ENCODE measurements at regions not wholly inside any gene's neighbourhood (a gene's known extent, or its start where the extent isn't known, plus 50 kb on each side); places are given as distances from the start of the nearest gene placed in this dataset.
"Not testable (repeated sequence)": the region's sequence is repeated elsewhere in the genome, so short reads cannot be mapped to it uniquely, and the experiment has no call there.

GRCh38 chr3:174336784-174337183 is 522.4 kb upstream of the NAALADL2 start:
- DNase-seq = no peak

GRCh38 chr3:174337227-174337626 is 521.9 kb upstream of the NAALADL2 start:
- DNase-seq = no peak

DNA sequence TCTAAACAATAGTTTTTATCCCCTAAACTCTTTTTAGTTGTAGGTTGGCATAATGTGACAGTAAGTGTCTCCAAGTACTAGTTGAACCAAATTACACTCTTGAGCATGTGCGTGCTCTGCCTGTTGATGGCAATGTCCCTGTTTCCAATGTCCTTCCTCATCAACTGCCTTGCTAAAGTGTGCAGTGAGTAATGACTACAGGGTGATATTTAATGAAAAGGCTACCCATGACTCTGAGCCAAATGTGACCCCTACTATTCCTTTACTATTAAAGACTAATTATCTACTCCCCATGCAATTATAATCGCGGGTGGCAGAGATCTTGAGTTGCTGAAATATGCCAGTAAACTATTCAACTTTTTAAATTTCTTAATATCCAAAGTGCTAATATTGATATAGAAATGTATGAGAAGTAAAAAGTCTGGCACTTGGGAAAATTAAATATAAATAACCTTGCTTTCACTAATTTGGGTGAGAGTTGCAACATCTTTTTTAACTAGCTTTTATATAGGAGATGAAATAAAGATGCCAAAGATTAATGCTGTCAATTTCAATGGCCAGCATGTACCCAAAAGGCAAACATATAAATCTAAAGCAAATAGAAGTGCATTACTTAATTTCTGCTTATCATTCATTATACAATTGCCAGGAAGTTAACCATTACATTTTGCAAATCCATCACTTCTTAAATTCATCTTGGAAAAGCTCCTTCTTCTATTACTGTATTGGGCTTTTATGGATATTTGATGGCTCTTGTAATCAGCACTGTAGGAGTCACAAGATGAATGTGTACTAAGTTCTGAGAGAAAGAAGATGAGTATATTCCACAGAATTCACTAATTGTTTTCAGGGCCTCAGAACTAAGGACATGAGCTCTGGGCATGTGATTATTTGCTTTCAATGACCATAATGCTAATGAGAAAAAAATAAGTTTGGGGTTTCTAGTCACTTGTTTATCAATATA is 518.2 kb upstream of the NAALADL2 start:
- no peak for DNase-seq

- DNase-seq = no peak
These were observed 517.0 kb upstream of the NAALADL2 start for GRCh38 chr3:174342171-174342570.

- DNase-seq = no peak
These were observed 516.1 kb upstream of the NAALADL2 start for GRCh38 chr3:174342941-174343501.

GRCh38 chr3:174346141-174346540 is 513.0 kb upstream of the NAALADL2 start:
- DNase-seq = no peak

DNA sequence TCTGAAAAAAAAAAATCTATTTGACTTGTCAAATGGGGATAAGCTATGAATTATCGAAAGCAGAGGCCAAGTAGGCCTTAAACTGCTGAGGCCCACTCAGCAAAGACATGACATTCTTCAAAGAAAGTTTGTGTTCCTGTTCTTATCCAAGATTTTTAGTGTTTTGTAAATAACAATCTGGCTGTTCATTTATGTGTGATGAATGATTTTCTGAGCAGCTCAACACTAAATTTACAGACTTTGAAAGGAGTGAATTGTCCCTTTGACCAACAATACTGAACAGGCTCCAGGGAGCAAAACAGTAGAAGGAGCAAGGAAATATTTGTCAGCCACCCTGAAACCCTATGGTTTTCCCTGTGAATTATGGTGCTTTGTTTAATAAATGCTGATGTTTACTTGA is 512.6 kb upstream of the NAALADL2 start:
- no peak for DNase-seq

- no peak for DNase-seq
These were observed 511.5 kb upstream of the NAALADL2 start for GRCh38 chr3:174347474-174348138.

- DNase-seq = no peak
These were observed 506.9 kb upstream of the NAALADL2 start for GRCh38 chr3:174352227-174352626.

DNA sequence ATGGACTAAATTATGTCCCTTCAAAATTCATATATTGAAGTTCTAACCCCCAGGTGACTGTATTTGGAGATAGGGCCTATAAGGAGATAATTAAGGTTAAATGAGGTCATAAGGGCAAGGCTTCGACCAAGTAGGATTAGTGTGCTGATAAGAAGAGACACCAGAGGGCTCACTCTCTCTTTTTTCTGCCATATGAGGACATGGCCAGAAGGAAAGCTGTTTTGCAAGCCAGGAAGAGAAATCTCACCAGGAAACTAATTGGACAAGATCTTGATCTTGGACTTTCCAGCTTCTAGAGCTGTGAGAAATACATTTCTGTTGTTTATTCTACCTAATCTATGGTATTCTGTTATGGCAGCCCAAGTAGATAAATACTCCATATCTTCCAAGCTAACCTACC is 503.6 kb upstream of the NAALADL2 start:
- DNase-seq = peak; percentile 46

GRCh38 chr3:174356596-174356995 is 502.5 kb upstream of the NAALADL2 start:
- no peak for DNase-seq

DNA sequence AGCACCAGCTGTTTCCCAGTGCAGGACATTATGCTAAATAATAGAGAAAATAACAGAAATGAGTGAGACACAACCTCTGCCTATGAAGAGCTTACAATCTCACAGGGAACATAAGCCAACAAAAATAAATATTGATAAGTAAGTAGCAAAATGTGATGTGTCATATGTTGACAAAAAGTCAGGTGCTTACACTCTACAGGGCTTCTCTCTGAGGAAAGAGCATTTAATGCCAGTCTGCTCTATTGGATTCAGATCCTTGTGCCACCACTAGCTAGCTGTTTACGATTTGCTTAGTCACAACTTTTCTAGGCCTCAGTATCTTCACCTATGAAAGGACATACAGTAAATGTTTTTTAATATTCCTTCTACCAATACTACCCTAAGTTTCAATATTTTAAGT is 500.9 kb upstream of the NAALADL2 start:
- peak; percentile 4 for DNase-seq

DNA sequence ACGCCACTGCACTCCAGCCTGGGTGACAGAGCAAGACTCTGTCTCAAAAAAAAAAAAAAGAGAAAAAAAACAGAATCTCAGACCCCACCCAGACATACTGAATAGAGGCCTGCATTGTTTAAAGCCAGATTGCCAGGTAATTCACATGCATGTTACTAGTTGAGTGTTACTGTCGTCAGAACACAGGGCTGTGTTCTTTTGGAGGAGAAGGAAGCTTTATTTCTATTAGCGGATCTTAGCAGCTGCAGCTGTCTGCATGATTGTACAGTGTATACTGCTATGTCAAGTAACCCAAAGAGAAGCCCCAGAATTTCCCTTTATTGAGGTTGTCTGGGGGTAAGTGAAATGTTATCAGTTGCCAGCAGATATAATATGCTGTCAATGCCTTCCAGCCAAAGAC is 496.6 kb upstream of the NAALADL2 start:
- no peak for DNase-seq

- no peak for DNase-seq
These were observed 495.9 kb upstream of the NAALADL2 start for GRCh38 chr3:174363256-174363655.

DNA sequence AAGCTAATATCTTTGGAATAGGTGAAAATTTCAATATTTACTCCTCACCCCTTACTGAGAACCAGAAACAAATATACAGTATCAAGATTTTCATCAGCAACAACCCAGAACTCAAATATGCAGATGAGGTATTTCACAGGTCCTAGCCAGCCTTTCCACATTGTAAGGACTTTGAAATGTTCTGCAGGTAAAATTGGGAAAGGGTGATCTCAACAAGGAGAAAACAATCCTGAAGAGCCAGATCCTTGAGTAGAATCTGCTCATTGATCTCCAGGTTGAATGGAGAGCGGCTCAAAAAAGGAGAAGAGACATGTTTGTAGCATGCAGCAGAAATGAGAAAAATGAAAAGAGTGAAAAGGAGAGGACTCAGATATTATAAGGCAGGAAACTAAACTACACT is 493.3 kb upstream of the NAALADL2 start:
- no peak for DNase-seq

- not testable (repeated sequence) for DNase-seq
These were observed 492.2 kb upstream of the NAALADL2 start for GRCh38 chr3:174366904-174367303.

GRCh38 chr3:174376346-174376745 is 482.8 kb upstream of the NAALADL2 start:
- no peak for DNase-seq

- DNase-seq = no peak
These were observed 482.0 kb upstream of the NAALADL2 start for GRCh38 chr3:174377096-174377495.

- DNase-seq = no peak
These were observed 481.4 kb upstream of the NAALADL2 start for GRCh38 chr3:174377684-174378083.

DNA sequence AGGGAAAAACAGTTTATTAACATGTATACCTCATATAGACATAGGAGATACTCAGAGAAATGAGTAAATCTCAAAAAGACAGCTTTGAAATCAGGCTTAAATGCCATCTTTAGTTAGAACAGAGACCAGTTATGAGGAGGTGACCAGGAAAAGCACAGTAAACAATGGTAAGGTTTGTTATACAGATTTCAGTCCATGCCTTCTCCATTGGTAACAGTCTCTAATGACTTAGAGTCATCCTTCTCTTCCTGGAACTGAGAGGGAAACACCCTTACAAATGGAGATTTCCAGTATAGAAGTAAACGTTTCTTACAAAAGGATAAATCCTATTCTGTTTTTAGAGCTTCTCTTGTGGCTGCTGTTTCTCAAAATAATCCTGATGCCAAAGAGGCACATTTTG is 476.3 kb upstream of the NAALADL2 start:
- DNase-seq = no peak

DNA sequence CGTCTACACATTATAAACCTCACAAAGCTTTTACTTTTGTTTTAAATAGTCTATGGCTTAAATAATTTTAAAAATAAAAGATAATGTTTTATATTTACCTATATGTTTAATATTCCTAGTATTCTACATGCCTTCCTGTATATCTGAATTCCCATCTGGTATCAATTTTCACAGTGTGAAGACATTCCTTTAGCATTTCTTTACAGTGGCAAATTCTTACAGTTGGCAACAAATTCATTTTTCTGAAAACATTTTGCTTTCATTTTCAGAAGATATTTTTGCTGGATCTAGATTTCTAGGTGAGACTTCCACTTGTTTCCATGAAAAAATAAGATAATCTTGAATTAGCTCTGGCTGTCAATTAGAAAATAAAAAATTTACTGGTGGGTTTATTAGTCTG is 471.4 kb upstream of the NAALADL2 start:
- DNase-seq = no peak

DNA sequence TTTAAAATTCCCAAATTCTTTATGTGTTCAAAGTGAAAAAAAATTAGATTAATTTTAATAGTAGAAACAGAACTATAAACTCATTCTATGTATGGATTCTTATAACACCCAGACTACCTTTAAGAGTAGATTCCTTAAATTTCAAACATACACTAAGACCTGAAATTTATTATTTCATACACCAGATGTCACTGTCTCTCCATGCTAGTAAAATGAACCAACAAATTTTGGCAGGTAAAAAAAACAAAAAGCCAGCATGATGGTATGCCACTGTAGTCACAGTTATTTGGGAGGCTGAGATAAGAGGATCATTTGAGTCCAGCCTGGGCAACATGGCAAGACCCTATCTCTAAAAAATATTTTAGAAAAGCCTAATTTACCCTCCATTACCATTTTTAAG is 461.3 kb upstream of the NAALADL2 start:
- DNase-seq = no peak

DNA sequence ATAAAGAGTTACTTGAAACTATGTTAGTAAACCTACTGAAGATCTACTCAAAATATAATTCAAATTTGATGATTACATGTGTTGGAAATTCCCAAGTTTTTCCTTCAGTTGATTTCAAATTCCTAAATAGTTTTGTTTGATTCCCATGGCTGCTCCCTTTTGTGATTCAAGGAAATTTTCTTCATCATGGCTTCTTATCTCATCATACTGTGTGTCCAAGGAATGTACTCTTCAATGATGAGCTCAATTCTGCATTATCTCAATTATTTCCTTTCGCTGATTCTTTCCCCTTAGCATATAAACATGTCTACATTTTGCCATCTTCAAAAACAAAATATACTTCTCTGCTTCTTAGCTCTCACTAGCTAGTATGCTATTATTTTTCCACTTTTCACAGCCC is 460.4 kb upstream of the NAALADL2 start:
- DNase-seq = no peak

- DNase-seq = no peak
These were observed 455.3 kb upstream of the NAALADL2 start for GRCh38 chr3:174403831-174404230.
